ENCODE measurements at regions not wholly inside any gene's neighbourhood (a gene's known extent, or its start where the extent isn't known, plus 50 kb on each side); places are given as distances from the start of the nearest gene placed in this dataset.

- TF ChIP-seq CTCF (IDR thresholded peaks at IDR 0.05; ENCODE audit: extremely low read depth, insufficient read depth, missing control alignments) = no peak
- no peak for DNase-seq (ENCODE audit: low spot score)
- in situ Hi-C loops (cut with MboI; ENCODE audit: low pct_unique_long_range_greater_than_20kb, low sequenced_read_pairs, unreplicated experiment) = no loop called here
Observed at GRCh38 chr11:134008634-134009071, 51.9 kb upstream of the IGSF9B start.

- no peak for TF ChIP-seq CTCF (IDR thresholded peaks at IDR 0.05; ENCODE audit: extremely low read depth, insufficient read depth, missing control alignments)
- in situ Hi-C loops (cut with MboI; ENCODE audit: low pct_unique_long_range_greater_than_20kb, low sequenced_read_pairs, unreplicated experiment) = no loop called here
- no peak for DNase-seq (ENCODE audit: low spot score)
Observed at GRCh38 chr11:134013518-134013917, 55.4 kb upstream of the JAM3 start.

GRCh38 chr11:134014511-134014910 is 54.4 kb upstream of the JAM3 start:
- in situ Hi-C loops (cut with MboI; ENCODE audit: low pct_unique_long_range_greater_than_20kb, low sequenced_read_pairs, unreplicated experiment) = no loop called here
- no peak for DNase-seq (ENCODE audit: low spot score)
- TF ChIP-seq CTCF (IDR thresholded peaks at IDR 0.05; ENCODE audit: extremely low read depth, insufficient read depth, missing control alignments) = peak; percentile 9

GRCh38 chr11:134015556-134015955 is 53.3 kb upstream of the JAM3 start:
- no peak for TF ChIP-seq CTCF (IDR thresholded peaks at IDR 0.05; ENCODE audit: extremely low read depth, insufficient read depth, missing control alignments)
- in situ Hi-C loops (cut with MboI; ENCODE audit: low pct_unique_long_range_greater_than_20kb, low sequenced_read_pairs, unreplicated experiment) = no loop called here
- DNase-seq (ENCODE audit: low spot score) = no peak

GRCh38 chr11:134017511-134018430 is 51.1 kb upstream of the JAM3 start:
- no peak for DNase-seq (ENCODE audit: low spot score)
- in situ Hi-C loops (cut with MboI; ENCODE audit: low pct_unique_long_range_greater_than_20kb, low sequenced_read_pairs, unreplicated experiment) = no loop called here
- no peak for TF ChIP-seq CTCF (IDR thresholded peaks at IDR 0.05; ENCODE audit: extremely low read depth, insufficient read depth, missing control alignments)
